Peyer's patch (tissue), 4 donors: ENCODE measurements at regions not wholly inside any gene's neighbourhood (a gene's known extent, or its start where the extent isn't known, plus 50 kb on each side); places are given as distances from the start of the nearest gene placed in this dataset.

ENCODE experiments used
- DNase-seq, 3 donors: peaks; one replicate each; pipeline ENCODE4 v3.0.0-alpha.2; 2017 to 2019
- H3K27ac ChIP-seq, 4 donors: fragments of 200-600 bp; sonication (generic); one replicate each; pipeline ENCODE4 v1.5.1; 2016 to 2019
- H3K27me3 ChIP-seq, 2 donors: fragments of 200-600 bp; sonication (generic); one replicate each; pipeline ENCODE4 v1.5.1; 2019
- H3K36me3 ChIP-seq, 3 donors: fragments of 200-600 bp; sonication (generic); one replicate each; pipeline ENCODE4 v1.5.1; 2016 to 2019
- H3K4me1 ChIP-seq, 4 donors: fragments of 200-600 bp; sonication (generic); one replicate each; pipeline ENCODE4 v1.5.1; 2016 to 2019
- H3K4me3 ChIP-seq, 4 donors: fragments of 200-600 bp; sonication (generic); 1 replicate in 3 of 4; 2 replicates in 1 of 4; pipeline ENCODE4 v1.5.1; 2016 to 2019; ENCODE audit warnings: mild to moderate bottlenecking in 1 of 4
- H3K9me3 ChIP-seq, 4 donors: fragments of 200-600 bp; sonication (generic); one replicate each; pipeline ENCODE4 v1.5.1; 2016 to 2019; ENCODE audit warnings: mild to moderate bottlenecking in 1 of 4
- POLR2A ChIP-seq, 2 donors: fragments of 450-650 bp; IDR thresholded peaks; one replicate each; pipeline ENCODE4 v1.5.1; 2017; ENCODE audit warnings: antibody characterized with exemption in 2 of 2, mild to moderate bottlenecking in 2 of 2, moderate library complexity in 2 of 2
- TF ChIP-seq, protein P1 (sequence below), 6 experiments: fragments of 450-650 bp in 4 of 6; fragments of 200-600 bp in 2 of 6; sonication (generic) in 1 of 6; IDR thresholded peaks; one replicate each; pipeline ENCODE4 v1.5.1; 2017 to 2019; ENCODE audit warnings: antibody characterized with exemption in 6 of 6, mild to moderate bottlenecking in 3 of 6, moderate library complexity in 1 of 6

DNA sequence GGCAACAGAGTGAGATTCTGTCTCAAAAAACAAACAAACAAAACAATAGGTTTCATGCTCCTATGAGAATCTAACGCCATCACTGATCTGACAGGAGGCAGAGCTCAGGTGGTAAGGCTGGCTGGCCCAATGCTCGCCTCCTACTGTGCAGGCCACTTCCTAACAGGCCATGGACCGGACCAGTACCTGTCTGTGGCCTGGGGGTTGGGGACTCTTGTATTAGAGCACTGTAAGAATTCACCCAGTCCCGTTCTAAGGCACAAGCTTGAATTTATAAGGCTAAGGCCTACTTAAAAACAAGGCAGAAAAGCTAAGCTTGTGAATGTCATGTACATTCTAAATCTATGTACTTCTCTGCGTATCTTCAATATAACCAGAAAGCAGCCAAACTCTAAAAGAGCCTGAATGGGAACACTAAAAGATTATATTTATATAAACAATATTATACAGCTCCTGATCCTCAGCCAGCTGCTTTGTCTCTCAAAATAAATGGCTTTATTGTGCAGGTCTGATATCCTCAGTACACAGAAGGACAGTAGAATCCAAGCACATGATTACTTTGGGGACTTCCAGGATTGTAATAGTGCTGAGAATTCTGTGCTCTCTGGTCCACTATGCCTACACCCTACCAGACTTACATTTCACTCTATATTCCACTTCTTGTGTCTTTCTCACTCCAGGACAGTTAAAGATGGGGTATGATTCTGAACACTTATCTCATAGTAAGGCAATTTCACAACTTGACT lies 64.5 kb upstream of the DST start:
- no peak overlapping the region for H3K27ac ChIP-seq

DNA sequence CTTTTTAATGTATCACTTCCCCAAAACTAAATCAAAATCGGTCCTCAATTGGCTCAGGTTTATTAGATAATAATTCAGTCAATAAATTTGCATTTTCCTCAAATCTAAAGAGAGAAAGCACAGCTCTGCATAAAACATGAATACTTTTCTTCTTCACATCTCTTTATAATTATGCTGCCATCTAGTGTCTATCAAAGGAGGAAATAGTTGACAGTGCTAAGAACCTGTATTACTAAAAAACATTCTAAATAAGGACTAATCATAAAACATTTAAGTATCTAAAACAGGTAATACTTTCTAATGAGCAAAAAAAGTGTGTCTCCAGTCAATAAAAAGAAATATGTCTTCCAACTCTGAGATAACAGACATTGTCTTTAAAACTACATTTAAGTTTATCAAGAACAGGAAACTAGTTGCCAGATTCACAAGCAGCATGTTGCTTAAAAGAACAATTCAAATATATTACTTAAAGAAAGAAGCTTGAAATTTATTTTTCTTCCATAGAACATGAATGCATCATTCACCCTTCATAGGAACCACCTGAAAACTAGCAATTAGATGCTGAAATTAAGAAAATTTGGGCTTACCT lies 56.5 kb upstream of the DST start:
- no peak for DNase-seq
- TF ChIP-seq, protein P1, sequence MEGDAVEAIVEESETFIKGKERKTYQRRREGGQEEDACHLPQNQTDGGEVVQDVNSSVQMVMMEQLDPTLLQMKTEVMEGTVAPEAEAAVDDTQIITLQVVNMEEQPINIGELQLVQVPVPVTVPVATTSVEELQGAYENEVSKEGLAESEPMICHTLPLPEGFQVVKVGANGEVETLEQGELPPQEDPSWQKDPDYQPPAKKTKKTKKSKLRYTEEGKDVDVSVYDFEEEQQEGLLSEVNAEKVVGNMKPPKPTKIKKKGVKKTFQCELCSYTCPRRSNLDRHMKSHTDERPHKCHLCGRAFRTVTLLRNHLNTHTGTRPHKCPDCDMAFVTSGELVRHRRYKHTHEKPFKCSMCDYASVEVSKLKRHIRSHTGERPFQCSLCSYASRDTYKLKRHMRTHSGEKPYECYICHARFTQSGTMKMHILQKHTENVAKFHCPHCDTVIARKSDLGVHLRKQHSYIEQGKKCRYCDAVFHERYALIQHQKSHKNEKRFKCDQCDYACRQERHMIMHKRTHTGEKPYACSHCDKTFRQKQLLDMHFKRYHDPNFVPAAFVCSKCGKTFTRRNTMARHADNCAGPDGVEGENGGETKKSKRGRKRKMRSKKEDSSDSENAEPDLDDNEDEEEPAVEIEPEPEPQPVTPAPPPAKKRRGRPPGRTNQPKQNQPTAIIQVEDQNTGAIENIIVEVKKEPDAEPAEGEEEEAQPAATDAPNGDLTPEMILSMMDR (IDR thresholded peaks at IDR 0.05), result peak in 4 of 6 experiments; percentile 38 to 73 (median 62)
- TF ChIP-seq POLR2A (IDR thresholded peaks at IDR 0.05), result no peak

More for the DNA sequence above, 64.5 kb upstream of the DST start:
- TF ChIP-seq, protein P1 (IDR thresholded peaks at IDR 0.05), result no peak
- TF ChIP-seq POLR2A (IDR thresholded peaks at IDR 0.05), result no peak
- Histone ChIP-seq H3K9me3 (no peaks in the 10 kb centered on the region), H3K4me3 (no peak overlapping the region), H3K4me1 (no peaks in the 10 kb centered on the region), H3K36me3 (no peaks in the 10 kb centered on the region), H3K27me3 (no peaks in the 10 kb centered on the region)
- no peak for DNase-seq

GRCh38 chr6:56695702-56696101 lies 53.0 kb upstream of the DST start:
- H3K4me3 ChIP-seq, result no peak overlapping the region
- no peak for DNase-seq
- no peaks in the 10 kb centered on the region for H3K36me3 ChIP-seq
- no peak overlapping the region for H3K27ac ChIP-seq
- H3K27me3 ChIP-seq, result no peaks in the 10 kb centered on the region
- H3K4me1 ChIP-seq, result peaks cover 0 to 6% (median 0%) of the 10 kb centered on the region in 4 donors
- no peaks in the 10 kb centered on the region for H3K9me3 ChIP-seq
- TF ChIP-seq, protein P1 (IDR thresholded peaks at IDR 0.05), result no peak
- TF ChIP-seq POLR2A (IDR thresholded peaks at IDR 0.05), result no peak

More for the DNA sequence above, 56.5 kb upstream of the DST start:
- Histone ChIP-seq H3K36me3 (no peaks in the 10 kb centered on the region), H3K4me3 (no peak overlapping the region), H3K9me3 (no peaks in the 10 kb centered on the region), H3K27ac (no peak overlapping the region), H3K27me3 (no peaks in the 10 kb centered on the region), H3K4me1 (peaks cover 0 to 6% (median 0%) of the 10 kb centered on the region in 4 donors)

- no peaks in the 10 kb centered on the region for H3K9me3 ChIP-seq
- no peak for DNase-seq
- peak overlapping the region in 2 of 4 donors; percentile 75 to 87 for H3K27ac ChIP-seq
- TF ChIP-seq, protein P1 (IDR thresholded peaks at IDR 0.05), result no peak
- no peak for TF ChIP-seq POLR2A (IDR thresholded peaks at IDR 0.05)
- H3K36me3 ChIP-seq, result no peaks in the 10 kb centered on the region
- H3K27me3 ChIP-seq, result no peaks in the 10 kb centered on the region
- H3K4me1 ChIP-seq, result peaks cover 0 to 6% (median 0%) of the 10 kb centered on the region in 4 donors
- H3K4me3 ChIP-seq, result peak overlapping the region in 1 of 4 donors; percentile 42
Observed at GRCh38 chr6:56694002-56694401, 51.3 kb upstream of the DST start.

- peak; percentile 31 to 88 (median 85) for DNase-seq
- TF ChIP-seq, protein P1 (IDR thresholded peaks at IDR 0.05), result peak in 1 of 6 experiments; percentile 6
- peak; percentile 72 to 86 for TF ChIP-seq POLR2A (IDR thresholded peaks at IDR 0.05)
- H3K36me3 ChIP-seq, result no peaks in the 10 kb centered on the region
- peak overlapping the region in 3 of 4 donors; percentile 5 to 47 (median 42) for H3K4me3 ChIP-seq
- no peaks in the 10 kb centered on the region for H3K27me3 ChIP-seq
- peak overlapping the region; percentile 18 to 87 (median 80) for H3K27ac ChIP-seq
- no peaks in the 10 kb centered on the region for H3K9me3 ChIP-seq
- H3K4me1 ChIP-seq, result peaks cover 0 to 6% (median 0%) of the 10 kb centered on the region in 4 donors
Observed at GRCh38 chr6:56693246-56693607, 50.5 kb upstream of the DST start.
